ENCODE measurements at regions not wholly inside any gene's neighbourhood (a gene's known extent, or its start where the extent isn't known, plus 50 kb on each side); places are given as distances from the start of the nearest gene placed in this dataset.

DNA sequence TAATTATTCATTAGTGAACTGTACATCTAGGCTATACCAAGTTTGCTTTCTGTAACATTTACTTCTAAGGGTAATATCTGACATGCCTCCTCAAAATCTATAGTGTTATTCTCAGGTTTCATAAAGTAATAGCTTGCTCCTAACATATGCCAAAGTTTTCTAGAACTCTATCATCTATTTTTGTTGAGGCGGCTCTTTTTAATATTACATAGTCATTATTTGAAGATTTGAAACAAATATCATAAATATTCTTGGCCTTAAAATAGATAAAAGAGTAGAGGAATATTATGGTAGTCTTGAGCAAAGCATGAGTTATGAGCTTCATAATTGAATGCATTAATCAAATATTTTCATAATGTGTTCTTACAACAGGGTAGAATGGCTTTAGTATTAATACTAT lies 327.2 kb upstream of the KCND2 start:
- TF ChIP-seq POLR2AphosphoS5 (IDR thresholded peaks at IDR 0.05; ENCODE audit: borderline replicate concordance, low read depth, low read length): no peak
- no peak for TF ChIP-seq EZH2 (IDR thresholded peaks at IDR 0.05)
